A549 (cell line): ENCODE measurements at regions not wholly inside any gene's neighbourhood (a gene's known extent, or its start where the extent isn't known, plus 50 kb on each side); places are given as distances from the start of the nearest gene placed in this dataset.

ENCODE experiments used
- EP300 ChIP-seq, 2 experiments: fragments of >200 bp; sonication (Bioruptor Twin); formaldehyde crosslinking; IDR thresholded peaks; 2 replicates in 1 of 2; 3 replicates in 1 of 2; pipeline ENCODE4 v1.6.1; 2016 to 2017
- HOXA7 ChIP-seq: fragments of 250-450 bp; sonication (Bioruptor Pico); IDR thresholded peaks from 2 replicates; pipeline ENCODE4 v1.5.0; 2020; ENCODE audit warnings: mild to moderate bottlenecking, moderate library complexity
- MAZ ChIP-seq: fragments of 150-350 bp; IDR thresholded peaks from 2 replicates; pipeline ENCODE4 v1.6.1; 2014; ENCODE audit warnings: antibody characterized with exemption, low read depth, low read length, borderline replicate concordance
- MYC ChIP-seq: IDR thresholded peaks from 2 replicates; pipeline ENCODE4 v1.6.1; 2012; ENCODE audit warnings: mild to moderate bottlenecking, inconsistent platforms, low read length, improper control_type of control experiment, borderline replicate concordance
- RFX5 ChIP-seq: fragments of 450-650 bp; IDR thresholded peaks from 2 replicates; pipeline ENCODE4 v1.7.1; 2014; ENCODE audit warnings: antibody characterized with exemption, mild to moderate bottlenecking, moderate library complexity
- ZC3H11A ChIP-seq: fragments of 450-650 bp; IDR thresholded peaks from 2 replicates; pipeline ENCODE4 v1.6.1; 2014; ENCODE audit warnings: antibody characterized with exemption, mild to moderate bottlenecking
- TF ChIP-seq, protein P1 (sequence below): fragments of >200 bp; sonication (Bioruptor Twin); formaldehyde crosslinking; IDR thresholded peaks from 3 replicates; pipeline ENCODE4 v1.5.1; 2016
- TF ChIP-seq, protein P2 (sequence below): fragments of 150-350 bp; IDR thresholded peaks from 2 replicates; pipeline ENCODE4 v1.6.1; 2014; ENCODE audit warnings: low read depth, mild to moderate bottlenecking, low read length

DNA sequence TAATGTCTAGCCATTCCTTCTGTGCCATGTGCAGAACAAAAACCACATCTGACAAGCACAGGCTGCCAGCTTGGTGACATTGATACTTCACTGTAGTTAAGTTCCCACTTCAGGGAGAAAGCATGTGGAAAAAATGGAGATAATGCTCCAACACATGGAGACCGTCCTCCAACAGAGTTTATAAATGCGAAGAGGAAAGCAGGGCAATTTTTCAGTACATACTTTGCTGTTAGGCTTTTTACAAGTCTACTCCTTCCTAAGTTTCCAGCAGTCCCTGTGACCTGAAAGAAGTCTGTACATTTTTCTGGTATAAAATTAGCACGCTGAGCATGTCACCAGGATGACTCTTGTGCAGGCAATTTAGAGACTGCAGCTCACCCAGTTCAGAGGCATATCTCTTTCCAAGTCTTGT is 766.9 kb upstream of the IGFBP7 start:
- TF ChIP-seq MAZ (no peak), EP300 (IDR thresholded peaks at IDR 0.05) (no peak), RFX5 (no peak), MYC (no peak), HOXA7 (CRISPR knock-in tag) (no peak), ZC3H11A (no peak)
- TF ChIP-seq, protein P1, sequence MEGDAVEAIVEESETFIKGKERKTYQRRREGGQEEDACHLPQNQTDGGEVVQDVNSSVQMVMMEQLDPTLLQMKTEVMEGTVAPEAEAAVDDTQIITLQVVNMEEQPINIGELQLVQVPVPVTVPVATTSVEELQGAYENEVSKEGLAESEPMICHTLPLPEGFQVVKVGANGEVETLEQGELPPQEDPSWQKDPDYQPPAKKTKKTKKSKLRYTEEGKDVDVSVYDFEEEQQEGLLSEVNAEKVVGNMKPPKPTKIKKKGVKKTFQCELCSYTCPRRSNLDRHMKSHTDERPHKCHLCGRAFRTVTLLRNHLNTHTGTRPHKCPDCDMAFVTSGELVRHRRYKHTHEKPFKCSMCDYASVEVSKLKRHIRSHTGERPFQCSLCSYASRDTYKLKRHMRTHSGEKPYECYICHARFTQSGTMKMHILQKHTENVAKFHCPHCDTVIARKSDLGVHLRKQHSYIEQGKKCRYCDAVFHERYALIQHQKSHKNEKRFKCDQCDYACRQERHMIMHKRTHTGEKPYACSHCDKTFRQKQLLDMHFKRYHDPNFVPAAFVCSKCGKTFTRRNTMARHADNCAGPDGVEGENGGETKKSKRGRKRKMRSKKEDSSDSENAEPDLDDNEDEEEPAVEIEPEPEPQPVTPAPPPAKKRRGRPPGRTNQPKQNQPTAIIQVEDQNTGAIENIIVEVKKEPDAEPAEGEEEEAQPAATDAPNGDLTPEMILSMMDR = no peak
- TF ChIP-seq, protein P2, sequence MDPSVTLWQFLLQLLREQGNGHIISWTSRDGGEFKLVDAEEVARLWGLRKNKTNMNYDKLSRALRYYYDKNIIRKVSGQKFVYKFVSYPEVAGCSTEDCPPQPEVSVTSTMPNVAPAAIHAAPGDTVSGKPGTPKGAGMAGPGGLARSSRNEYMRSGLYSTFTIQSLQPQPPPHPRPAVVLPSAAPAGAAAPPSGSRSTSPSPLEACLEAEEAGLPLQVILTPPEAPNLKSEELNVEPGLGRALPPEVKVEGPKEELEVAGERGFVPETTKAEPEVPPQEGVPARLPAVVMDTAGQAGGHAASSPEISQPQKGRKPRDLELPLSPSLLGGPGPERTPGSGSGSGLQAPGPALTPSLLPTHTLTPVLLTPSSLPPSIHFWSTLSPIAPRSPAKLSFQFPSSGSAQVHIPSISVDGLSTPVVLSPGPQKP = no peak
